HEK293 (cell line): ENCODE measurements at regions not wholly inside any gene's neighbourhood (a gene's known extent, or its start where the extent isn't known, plus 50 kb on each side); places are given as distances from the start of the nearest gene placed in this dataset.

Source experiments
- CTCF ChIA-PET: fragments of 350-600 bp; formaldehyde crosslinking; extraction: SDS; loops from one replicate; lab custom pipeline; 2021; ENCODE audit warnings: antibody characterized with exemption; lab: Yijun Ruan, JAX
- POLR2A ChIA-PET: fragments of 300-600 bp; formaldehyde crosslinking; extraction: SDS; loops from one replicate; lab custom pipeline; 2020; ENCODE audit warnings: antibody characterized with exemption, inconsistent platforms; lab: Yijun Ruan, JAX
- H3K27ac ChIP-seq: fragments of 200-500 bp; sonication (Bioruptor generic); 2 replicates; pipeline ENCODE4 v1.5.1; 2014; ENCODE audit warnings: low read depth, low read length, control low read depth, inconsistent platforms; ENCODE audit errors: extremely low read depth
- H3K36me3 ChIP-seq, 2 experiments: fragments of 200-500 bp in 1 of 2; sonication (Bioruptor generic) in 1 of 2; 1 replicate in 1 of 2; 2 replicates in 1 of 2; pipeline ENCODE4 v1.5.1; 2014 to 2017; ENCODE audit warnings: inconsistent platforms in 2 of 2, low read length in 2 of 2; ENCODE audit not compliant: control insufficient read depth in 2 of 2, insufficient read depth in 1 of 2
- H3K4me1 ChIP-seq: fragments of 200-500 bp; sonication (Bioruptor generic); 2 replicates; pipeline ENCODE4 v1.5.1; 2014; ENCODE audit warnings: mild to moderate bottlenecking, low read length, inconsistent platforms; ENCODE audit not compliant: control insufficient read depth, insufficient read depth
- H3K4me3 ChIP-seq: 2 replicates; pipeline ENCODE4 v1.5.1; 2011; ENCODE audit warnings: low read depth, mild to moderate bottlenecking, control low read depth, low read length, moderate library complexity
- H3K9me3 ChIP-seq: fragments of 200-500 bp; sonication (Bioruptor generic); 2 replicates; pipeline ENCODE4 v1.5.1; 2014; ENCODE audit warnings: low read depth, low read length, inconsistent platforms; ENCODE audit not compliant: control insufficient read depth, insufficient read depth
- GFI1B ChIP-seq: fragments of 450-650 bp; formaldehyde crosslinking; IDR thresholded peaks from 2 replicates; pipeline ENCODE4 v1.5.1; 2016; ENCODE audit warnings: missing biosample characterization, missing genetic modification characterization
- HOXA7 ChIP-seq: sonication (generic); formaldehyde crosslinking; IDR thresholded peaks from 2 replicates; pipeline ENCODE4 v1.8.1; 2022; ENCODE audit warnings: missing genetic modification reagents, borderline replicate concordance
- HOXD13 ChIP-seq: sonication (generic); formaldehyde crosslinking; IDR thresholded peaks from 2 replicates; pipeline ENCODE4 v1.8.0; 2022; ENCODE audit warnings: missing genetic modification reagents, borderline replicate concordance
- OVOL3 ChIP-seq: fragments of 450-650 bp; formaldehyde crosslinking; IDR thresholded peaks from 2 replicates; pipeline ENCODE4 v1.5.1; 2016; ENCODE audit warnings: missing biosample characterization, missing genetic modification characterization
- SETDB1 ChIP-seq: IDR thresholded peaks from one replicate; pipeline ENCODE4 v1.6.1; 2017; ENCODE audit warnings: mild to moderate bottlenecking, low read length, moderate library complexity, mixed read lengths; ENCODE audit not compliant: insufficient read length
- TRIM28 ChIP-seq: IDR thresholded peaks from 2 replicates; pipeline ENCODE4 v1.6.1; 2011; ENCODE audit warnings: low read length, control low read depth, borderline replicate concordance
- ZFP37 ChIP-seq: fragments of 450-650 bp; formaldehyde crosslinking; IDR thresholded peaks from 2 replicates; pipeline ENCODE4 v1.5.1; 2016; ENCODE audit warnings: missing biosample characterization, missing genetic modification characterization
- ZIC2 ChIP-seq: fragments of 450-650 bp; formaldehyde crosslinking; IDR thresholded peaks from 2 replicates; pipeline ENCODE4 v1.5.1; 2016; ENCODE audit warnings: missing biosample characterization, missing genetic modification characterization
- ZNF24 ChIP-seq: fragments of 450-650 bp; formaldehyde crosslinking; IDR thresholded peaks from 2 replicates; pipeline ENCODE4 v1.5.1; 2016; ENCODE audit warnings: missing biosample characterization, missing genetic modification characterization
- ZNF248 ChIP-seq: fragments of 450-650 bp; formaldehyde crosslinking; IDR thresholded peaks from 2 replicates; pipeline ENCODE4 v1.5.1; 2017; ENCODE audit warnings: missing biosample characterization, missing genetic modification characterization
- ZNF335 ChIP-seq: fragments of 450-650 bp; formaldehyde crosslinking; conservative IDR thresholded peaks from 2 replicates; pipeline ENCODE4 v1.5.1; 2016; ENCODE audit warnings: missing biosample characterization, missing genetic modification characterization
- ZNF426 ChIP-seq: fragments of 450-650 bp; formaldehyde crosslinking; IDR thresholded peaks from 2 replicates; pipeline ENCODE4 v1.5.1; 2017; ENCODE audit warnings: missing biosample characterization, missing genetic modification characterization, mild to moderate bottlenecking, inconsistent platforms, moderate library complexity
- ZNF529 ChIP-seq: fragments of 450-650 bp; formaldehyde crosslinking; IDR thresholded peaks from 2 replicates; pipeline ENCODE4 v1.5.1; 2017; ENCODE audit warnings: missing genetic modification characterization, missing biosample characterization; ENCODE audit not compliant: insufficient replicate concordance
- ZNF530 ChIP-seq: fragments of 450-650 bp; formaldehyde crosslinking; IDR thresholded peaks from 2 replicates; pipeline ENCODE4 v1.5.1; 2016; ENCODE audit warnings: low read depth, missing biosample characterization, missing genetic modification characterization
- ZNF600 ChIP-seq: fragments of 450-650 bp; formaldehyde crosslinking; IDR thresholded peaks from 2 replicates; pipeline ENCODE4 v1.5.1; 2016; ENCODE audit warnings: missing biosample characterization, missing genetic modification characterization
- ZNF654 ChIP-seq: fragments of 450-650 bp; formaldehyde crosslinking; IDR thresholded peaks from 2 replicates; pipeline ENCODE4 v1.5.1; 2016; ENCODE audit warnings: low read depth, missing biosample characterization, missing genetic modification characterization
- ZNF830 ChIP-seq: fragments of 450-650 bp; IDR thresholded peaks from 2 replicates; pipeline ENCODE4 v1.5.0; 2018; ENCODE audit warnings: missing biosample characterization, missing genetic modification characterization, low read depth, mild to moderate bottlenecking, moderate library complexity
- ZNF843 ChIP-seq: fragments of 450-650 bp; formaldehyde crosslinking; IDR thresholded peaks from 2 replicates; pipeline ENCODE4 v1.5.1; 2016; ENCODE audit warnings: missing biosample characterization, missing genetic modification characterization
- ZSCAN16 ChIP-seq: fragments of 450-650 bp; formaldehyde crosslinking; IDR thresholded peaks from 2 replicates; pipeline ENCODE4 v1.5.1; 2016; ENCODE audit warnings: missing biosample characterization, missing genetic modification characterization
- TF ChIP-seq, protein P1 (sequence below): fragments of 450-650 bp; formaldehyde crosslinking; IDR thresholded peaks from 2 replicates; pipeline ENCODE4 v1.5.1; 2017; ENCODE audit warnings: missing biosample characterization, missing genetic modification characterization
- TF ChIP-seq, protein P2 (sequence below): sonication (generic); formaldehyde crosslinking; IDR thresholded peaks from 2 replicates; pipeline ENCODE4 v1.8.1; 2022; ENCODE audit warnings: mild to moderate bottlenecking, moderate library complexity, missing genetic modification reagents
- TF ChIP-seq, protein P3 (sequence below): IDR thresholded peaks from 2 replicates; pipeline ENCODE4 v1.6.1; 2011; ENCODE audit warnings: mild to moderate bottlenecking, low read depth, low read length, borderline replicate concordance
- TF ChIP-seq, protein P4 (sequence below): fragments of 450-650 bp; formaldehyde crosslinking; IDR thresholded peaks from 2 replicates; pipeline ENCODE4 v1.5.1; 2016; ENCODE audit warnings: missing biosample characterization, missing genetic modification characterization

DNA sequence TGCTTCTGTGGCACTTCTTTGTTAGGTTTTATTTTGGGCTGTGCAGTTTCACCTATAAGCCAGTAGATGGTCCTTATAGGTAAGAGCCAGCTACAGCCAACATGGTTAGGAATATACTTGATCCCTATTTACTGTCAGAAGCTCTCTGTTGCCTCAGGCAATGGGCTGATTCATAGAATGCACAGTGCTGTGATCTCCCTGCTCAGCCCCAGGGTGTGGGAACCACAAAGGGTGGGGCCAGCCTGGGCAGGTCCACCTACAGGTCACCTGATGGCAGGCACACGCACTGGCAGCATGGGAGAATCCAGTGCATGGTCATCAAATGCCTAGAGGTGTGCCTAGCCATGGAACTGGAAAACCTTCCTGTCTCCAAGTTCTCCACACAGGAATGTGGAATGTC is 191.9 kb downstream of the MOXD1 start:
- CTCF ChIA-PET = interaction anchor here (0.7 to 2.3 kb wide), 2 partner anchors 9 to 271 kb away, joined by 3 to 12 read pairs; no protein-coding TSS in a partner anchor
- Histone ChIP-seq H3K4me3 (no peak overlapping the region), H3K36me3 (no peaks in the 10 kb centered on the region), H3K9me3 (no peaks in the 10 kb centered on the region), H3K27ac (no peak overlapping the region), H3K4me1 (no peaks in the 10 kb centered on the region)
- TF ChIP-seq ZNF529 (tag by site-specific recombination) = no peak
- no peak for TF ChIP-seq TRIM28
- no peak for TF ChIP-seq ZNF24 (tag by site-specific recombination)
- TF ChIP-seq, protein P1, sequence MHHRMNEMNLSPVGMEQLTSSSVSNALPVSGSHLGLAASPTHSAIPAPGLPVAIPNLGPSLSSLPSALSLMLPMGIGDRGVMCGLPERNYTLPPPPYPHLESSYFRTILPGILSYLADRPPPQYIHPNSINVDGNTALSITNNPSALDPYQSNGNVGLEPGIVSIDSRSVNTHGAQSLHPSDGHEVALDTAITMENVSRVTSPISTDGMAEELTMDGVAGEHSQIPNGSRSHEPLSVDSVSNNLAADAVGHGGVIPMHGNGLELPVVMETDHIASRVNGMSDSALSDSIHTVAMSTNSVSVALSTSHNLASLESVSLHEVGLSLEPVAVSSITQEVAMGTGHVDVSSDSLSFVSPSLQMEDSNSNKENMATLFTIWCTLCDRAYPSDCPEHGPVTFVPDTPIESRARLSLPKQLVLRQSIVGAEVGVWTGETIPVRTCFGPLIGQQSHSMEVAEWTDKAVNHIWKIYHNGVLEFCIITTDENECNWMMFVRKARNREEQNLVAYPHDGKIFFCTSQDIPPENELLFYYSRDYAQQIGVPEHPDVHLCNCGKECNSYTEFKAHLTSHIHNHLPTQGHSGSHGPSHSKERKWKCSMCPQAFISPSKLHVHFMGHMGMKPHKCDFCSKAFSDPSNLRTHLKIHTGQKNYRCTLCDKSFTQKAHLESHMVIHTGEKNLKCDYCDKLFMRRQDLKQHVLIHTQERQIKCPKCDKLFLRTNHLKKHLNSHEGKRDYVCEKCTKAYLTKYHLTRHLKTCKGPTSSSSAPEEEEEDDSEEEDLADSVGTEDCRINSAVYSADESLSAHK (tag by site-specific recombination) = no peak
- TF ChIP-seq ZNF843 = no peak
- no peak for TF ChIP-seq ZSCAN16
- TF ChIP-seq ZIC2 (tag by site-specific recombination) = no peak
- POLR2A ChIA-PET = no interaction called here

DNA sequence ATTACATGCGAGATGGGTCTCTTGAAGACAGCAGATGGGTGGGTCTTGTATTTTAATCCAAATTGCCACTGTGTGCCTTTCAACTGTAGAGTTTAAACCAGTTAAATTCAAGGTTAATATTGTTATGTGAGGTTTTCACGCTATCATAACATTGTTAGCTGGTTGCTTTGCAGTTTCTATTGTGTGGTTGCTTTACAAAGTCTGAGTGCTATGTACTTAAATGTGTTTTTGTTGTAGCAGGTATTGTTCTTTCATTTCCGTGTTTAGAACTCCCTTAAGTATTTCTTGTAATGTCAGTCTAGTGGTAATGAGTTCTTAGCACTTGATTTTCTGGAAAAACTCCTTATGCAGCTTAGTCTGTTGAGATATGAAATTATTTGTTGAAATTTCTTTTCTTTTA is 193.3 kb downstream of the MOXD1 start:
- ChIA-PET CTCF (interaction anchor here (2.3 kb wide), 1 partner anchor 10 kb away, joined by 12 read pairs; no protein-coding TSS in a partner anchor), POLR2A (no interaction called here)
- Histone ChIP-seq H3K36me3 (no peaks in the 10 kb centered on the region), H3K4me3 (no peak overlapping the region), H3K9me3 (no peaks in the 10 kb centered on the region), H3K27ac (no peak overlapping the region), H3K4me1 (no peaks in the 10 kb centered on the region)
- TF ChIP-seq SETDB1 (peak; percentile 49), ZNF654 (tag by site-specific recombination) (no peak), HOXA7 (no peak)

DNA sequence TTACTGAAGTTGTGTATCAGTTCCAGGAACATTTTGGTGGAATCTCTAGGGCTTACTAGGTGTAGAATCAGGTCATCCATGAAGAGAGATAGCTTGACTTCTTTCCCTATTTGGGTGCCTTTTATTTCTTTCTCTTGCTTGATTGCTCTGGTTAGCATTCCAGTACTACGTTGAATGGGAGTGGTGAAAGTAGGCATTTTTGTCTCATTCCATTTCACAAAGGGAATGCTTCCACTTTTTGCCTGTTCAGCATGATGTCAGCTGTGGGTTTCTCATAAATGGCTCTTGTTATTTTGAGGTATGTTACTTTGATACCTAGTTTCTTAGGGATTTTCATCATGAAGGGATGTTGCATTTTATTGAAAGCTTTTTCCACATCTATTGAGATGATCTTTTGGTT is 195.3 kb downstream of the MOXD1 start:
- H3K4me1 ChIP-seq = no peaks in the 10 kb centered on the region
- ChIA-PET CTCF (interaction anchor here (1.2 kb wide), 1 partner anchor 12 kb away, joined by 5 read pairs; no protein-coding TSS in a partner anchor), POLR2A (no interaction called here)
- H3K36me3 ChIP-seq = no peaks in the 10 kb centered on the region
- H3K27ac ChIP-seq = no peak overlapping the region
- H3K9me3 ChIP-seq = no peaks in the 10 kb centered on the region
- H3K4me3 ChIP-seq = no peak overlapping the region
- TF ChIP-seq GFI1B = no peak
- no peak for TF ChIP-seq ZNF335 (tag by site-specific recombination)
- no peak for TF ChIP-seq ZNF530
- TF ChIP-seq HOXD13 (CRISPR knock-in tag) = no peak
- TF ChIP-seq ZNF830 (tag by site-specific recombination) = no peak
- TF ChIP-seq ZNF248 (tag by site-specific recombination) = no peak
- TF ChIP-seq, protein P2, sequence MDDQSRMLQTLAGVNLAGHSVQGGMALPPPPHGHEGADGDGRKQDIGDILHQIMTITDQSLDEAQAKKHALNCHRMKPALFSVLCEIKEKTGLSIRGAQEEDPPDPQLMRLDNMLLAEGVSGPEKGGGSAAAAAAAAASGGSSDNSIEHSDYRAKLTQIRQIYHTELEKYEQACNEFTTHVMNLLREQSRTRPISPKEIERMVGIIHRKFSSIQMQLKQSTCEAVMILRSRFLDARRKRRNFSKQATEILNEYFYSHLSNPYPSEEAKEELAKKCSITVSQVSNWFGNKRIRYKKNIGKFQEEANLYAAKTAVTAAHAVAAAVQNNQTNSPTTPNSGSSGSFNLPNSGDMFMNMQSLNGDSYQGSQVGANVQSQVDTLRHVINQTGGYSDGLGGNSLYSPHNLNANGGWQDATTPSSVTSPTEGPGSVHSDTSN (CRISPR knock-in tag) = no peak
- no peak for TF ChIP-seq ZNF529 (tag by site-specific recombination)
- TF ChIP-seq ZNF600 = no peak
- TF ChIP-seq, protein P1 (tag by site-specific recombination) = no peak
- no peak for TF ChIP-seq ZFP37 (tag by site-specific recombination)
- TF ChIP-seq, protein P3, sequence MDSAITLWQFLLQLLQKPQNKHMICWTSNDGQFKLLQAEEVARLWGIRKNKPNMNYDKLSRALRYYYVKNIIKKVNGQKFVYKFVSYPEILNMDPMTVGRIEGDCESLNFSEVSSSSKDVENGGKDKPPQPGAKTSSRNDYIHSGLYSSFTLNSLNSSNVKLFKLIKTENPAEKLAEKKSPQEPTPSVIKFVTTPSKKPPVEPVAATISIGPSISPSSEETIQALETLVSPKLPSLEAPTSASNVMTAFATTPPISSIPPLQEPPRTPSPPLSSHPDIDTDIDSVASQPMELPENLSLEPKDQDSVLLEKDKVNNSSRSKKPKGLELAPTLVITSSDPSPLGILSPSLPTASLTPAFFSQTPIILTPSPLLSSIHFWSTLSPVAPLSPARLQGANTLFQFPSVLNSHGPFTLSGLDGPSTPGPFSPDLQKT = no peak
- TF ChIP-seq, protein P4, sequence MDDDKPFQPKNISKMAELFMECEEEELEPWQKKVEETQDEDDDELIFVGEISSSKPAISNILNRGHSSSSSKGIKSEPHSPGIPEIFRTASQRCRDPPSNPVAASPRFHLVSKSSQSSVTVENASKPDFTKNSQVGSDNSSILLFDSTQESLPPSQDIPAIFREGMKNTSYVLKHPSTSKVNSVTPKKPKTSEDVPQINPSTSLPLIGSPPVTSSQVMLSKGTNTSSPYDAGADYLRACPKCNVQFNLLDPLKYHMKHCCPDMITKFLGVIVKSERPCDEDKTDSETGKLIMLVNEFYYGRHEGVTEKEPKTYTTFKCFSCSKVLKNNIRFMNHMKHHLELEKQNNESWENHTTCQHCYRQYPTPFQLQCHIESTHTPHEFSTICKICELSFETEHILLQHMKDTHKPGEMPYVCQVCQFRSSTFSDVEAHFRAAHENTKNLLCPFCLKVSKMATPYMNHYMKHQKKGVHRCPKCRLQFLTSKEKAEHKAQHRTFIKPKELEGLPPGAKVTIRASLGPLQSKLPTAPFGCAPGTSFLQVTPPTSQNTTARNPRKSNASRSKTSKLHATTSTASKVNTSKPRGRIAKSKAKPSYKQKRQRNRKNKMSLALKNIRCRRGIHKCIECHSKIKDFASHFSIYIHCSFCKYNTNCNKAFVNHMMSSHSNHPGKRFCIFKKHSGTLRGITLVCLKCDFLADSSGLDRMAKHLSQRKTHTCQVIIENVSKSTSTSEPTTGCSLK (tag by site-specific recombination) = no peak
- no peak for TF ChIP-seq OVOL3
- TF ChIP-seq SETDB1 = no peak
- no peak for TF ChIP-seq ZNF426 (tag by site-specific recombination)
